ENCODE measurements at regions not wholly inside any gene's neighbourhood (a gene's known extent, or its start where the extent isn't known, plus 50 kb on each side); places are given as distances from the start of the nearest gene placed in this dataset.

- Histone ChIP-seq H3K4me1 (ENCODE audit: insufficient read depth, low read length) (no peaks in the 10 kb centered on the region), H3K9ac (ENCODE audit: low read depth, low read length) (no peak overlapping the region), H3K36me3 (ENCODE audit: insufficient read depth, low read depth, low read length) (no peaks in the 10 kb centered on the region), H3K27me3 (ENCODE audit: insufficient read depth, low read length) (no peaks in the 10 kb centered on the region), H3K27ac (ENCODE audit: low read length) (no peak overlapping the region), H3K9me3 (ENCODE audit: insufficient read depth, low read depth, low read length) (no peaks in the 10 kb centered on the region), H3K4me3 (ENCODE audit: low read length) (no peak overlapping the region)
Measured at GRCh38 chr2:53484531-53484930, 283.1 kb upstream of the CHAC2 start.

- no peaks in the 10 kb centered on the region for H3K27me3 ChIP-seq (ENCODE audit: insufficient read depth, low read length)
- H3K9me3 ChIP-seq (ENCODE audit: insufficient read depth, low read depth, low read length), result no peaks in the 10 kb centered on the region
- no peak overlapping the region for H3K9ac ChIP-seq (ENCODE audit: low read depth, low read length)
- no peaks in the 10 kb centered on the region for H3K4me1 ChIP-seq (ENCODE audit: insufficient read depth, low read length)
- H3K27ac ChIP-seq (ENCODE audit: low read length), result no peak overlapping the region
- H3K36me3 ChIP-seq (ENCODE audit: insufficient read depth, low read depth, low read length), result no peaks in the 10 kb centered on the region
- no peak overlapping the region for H3K4me3 ChIP-seq (ENCODE audit: low read length)
Measured at GRCh38 chr2:53477517-53477916, 290.1 kb upstream of the CHAC2 start.

- no peaks in the 10 kb centered on the region for H3K9me3 ChIP-seq (ENCODE audit: insufficient read depth, low read depth, low read length)
- no peaks in the 10 kb centered on the region for H3K27me3 ChIP-seq (ENCODE audit: insufficient read depth, low read length)
- H3K4me3 ChIP-seq (ENCODE audit: low read length), result no peak overlapping the region
- no peaks in the 10 kb centered on the region for H3K36me3 ChIP-seq (ENCODE audit: insufficient read depth, low read depth, low read length)
- H3K27ac ChIP-seq (ENCODE audit: low read length), result no peak overlapping the region
- no peak overlapping the region for H3K9ac ChIP-seq (ENCODE audit: low read depth, low read length)
- H3K4me1 ChIP-seq (ENCODE audit: insufficient read depth, low read length), result no peaks in the 10 kb centered on the region
Measured at GRCh38 chr2:53476834-53477233, 290.8 kb upstream of the CHAC2 start.

GRCh38 chr2:53475766-53476165 is 291.8 kb upstream of the CHAC2 start:
- Histone ChIP-seq H3K4me1 (ENCODE audit: insufficient read depth, low read length) (no peaks in the 10 kb centered on the region), H3K9ac (ENCODE audit: low read depth, low read length) (no peak overlapping the region), H3K36me3 (ENCODE audit: insufficient read depth, low read depth, low read length) (no peaks in the 10 kb centered on the region), H3K27me3 (ENCODE audit: insufficient read depth, low read length) (no peaks in the 10 kb centered on the region), H3K4me3 (ENCODE audit: low read length) (no peak overlapping the region), H3K9me3 (ENCODE audit: insufficient read depth, low read depth, low read length) (no peaks in the 10 kb centered on the region), H3K27ac (ENCODE audit: low read length) (no peak overlapping the region)

GRCh38 chr2:53475321-53475720 is 292.3 kb upstream of the CHAC2 start:
- Histone ChIP-seq H3K9ac (ENCODE audit: low read depth, low read length) (no peak overlapping the region), H3K27ac (ENCODE audit: low read length) (no peak overlapping the region), H3K9me3 (ENCODE audit: insufficient read depth, low read depth, low read length) (no peaks in the 10 kb centered on the region), H3K27me3 (ENCODE audit: insufficient read depth, low read length) (no peaks in the 10 kb centered on the region), H3K4me3 (ENCODE audit: low read length) (no peak overlapping the region), H3K36me3 (ENCODE audit: insufficient read depth, low read depth, low read length) (no peaks in the 10 kb centered on the region), H3K4me1 (ENCODE audit: insufficient read depth, low read length) (no peaks in the 10 kb centered on the region)

- Histone ChIP-seq H3K9ac (ENCODE audit: low read depth, low read length) (no peak overlapping the region), H3K9me3 (ENCODE audit: insufficient read depth, low read depth, low read length) (no peaks in the 10 kb centered on the region), H3K36me3 (ENCODE audit: insufficient read depth, low read depth, low read length) (no peaks in the 10 kb centered on the region), H3K27ac (ENCODE audit: low read length) (no peak overlapping the region), H3K4me1 (ENCODE audit: insufficient read depth, low read length) (no peaks in the 10 kb centered on the region), H3K27me3 (ENCODE audit: insufficient read depth, low read length) (no peaks in the 10 kb centered on the region), H3K4me3 (ENCODE audit: low read length) (no peak overlapping the region)
Measured at GRCh38 chr2:53474914-53475313, 292.7 kb upstream of the CHAC2 start.

GRCh38 chr2:53473775-53474311 is 293.8 kb upstream of the CHAC2 start:
- H3K9me3 ChIP-seq (ENCODE audit: insufficient read depth, low read depth, low read length), result no peaks in the 10 kb centered on the region
- H3K27ac ChIP-seq (ENCODE audit: low read length), result no peak overlapping the region
- H3K4me1 ChIP-seq (ENCODE audit: insufficient read depth, low read length), result no peaks in the 10 kb centered on the region
- no peak overlapping the region for H3K9ac ChIP-seq (ENCODE audit: low read depth, low read length)
- no peaks in the 10 kb centered on the region for H3K36me3 ChIP-seq (ENCODE audit: insufficient read depth, low read depth, low read length)
- no peaks in the 10 kb centered on the region for H3K27me3 ChIP-seq (ENCODE audit: insufficient read depth, low read length)
- no peak overlapping the region for H3K4me3 ChIP-seq (ENCODE audit: low read length)

GRCh38 chr2:53473236-53473635 is 294.4 kb upstream of the CHAC2 start:
- H3K9ac ChIP-seq (ENCODE audit: low read depth, low read length), result no peak overlapping the region
- no peaks in the 10 kb centered on the region for H3K36me3 ChIP-seq (ENCODE audit: insufficient read depth, low read depth, low read length)
- no peak overlapping the region for H3K27ac ChIP-seq (ENCODE audit: low read length)
- H3K27me3 ChIP-seq (ENCODE audit: insufficient read depth, low read length), result no peaks in the 10 kb centered on the region
- no peak overlapping the region for H3K4me3 ChIP-seq (ENCODE audit: low read length)
- H3K9me3 ChIP-seq (ENCODE audit: insufficient read depth, low read depth, low read length), result no peaks in the 10 kb centered on the region
- H3K4me1 ChIP-seq (ENCODE audit: insufficient read depth, low read length), result no peaks in the 10 kb centered on the region

GRCh38 chr2:53467467-53468180 is 300.0 kb upstream of the CHAC2 start:
- H3K4me3 ChIP-seq (ENCODE audit: low read length), result no peak overlapping the region
- no peaks in the 10 kb centered on the region for H3K9me3 ChIP-seq (ENCODE audit: insufficient read depth, low read depth, low read length)
- H3K9ac ChIP-seq (ENCODE audit: low read depth, low read length), result no peak overlapping the region
- H3K27ac ChIP-seq (ENCODE audit: low read length), result no peak overlapping the region
- H3K36me3 ChIP-seq (ENCODE audit: insufficient read depth, low read depth, low read length), result no peaks in the 10 kb centered on the region
- H3K4me1 ChIP-seq (ENCODE audit: insufficient read depth, low read length), result no peaks in the 10 kb centered on the region
- no peaks in the 10 kb centered on the region for H3K27me3 ChIP-seq (ENCODE audit: insufficient read depth, low read length)

GRCh38 chr2:53463806-53464726 is 303.5 kb upstream of the CHAC2 start:
- Histone ChIP-seq H3K36me3 (ENCODE audit: insufficient read depth, low read depth, low read length) (no peaks in the 10 kb centered on the region), H3K4me3 (ENCODE audit: low read length) (no peak overlapping the region), H3K4me1 (ENCODE audit: insufficient read depth, low read length) (no peaks in the 10 kb centered on the region), H3K9me3 (ENCODE audit: insufficient read depth, low read depth, low read length) (no peaks in the 10 kb centered on the region), H3K27ac (ENCODE audit: low read length) (no peak overlapping the region), H3K9ac (ENCODE audit: low read depth, low read length) (no peak overlapping the region), H3K27me3 (ENCODE audit: insufficient read depth, low read length) (no peaks in the 10 kb centered on the region)

- H3K27ac ChIP-seq (ENCODE audit: low read length), result no peak overlapping the region
- H3K4me1 ChIP-seq (ENCODE audit: insufficient read depth, low read length), result no peaks in the 10 kb centered on the region
- no peaks in the 10 kb centered on the region for H3K36me3 ChIP-seq (ENCODE audit: insufficient read depth, low read depth, low read length)
- H3K9me3 ChIP-seq (ENCODE audit: insufficient read depth, low read depth, low read length), result no peaks in the 10 kb centered on the region
- H3K9ac ChIP-seq (ENCODE audit: low read depth, low read length), result no peak overlapping the region
- no peaks in the 10 kb centered on the region for H3K27me3 ChIP-seq (ENCODE audit: insufficient read depth, low read length)
- H3K4me3 ChIP-seq (ENCODE audit: low read length), result no peak overlapping the region
Measured at GRCh38 chr2:53460937-53461336, 306.7 kb upstream of the CHAC2 start.

GRCh38 chr2:53460347-53460746 is 307.3 kb upstream of the CHAC2 start:
- Histone ChIP-seq H3K9ac (ENCODE audit: low read depth, low read length) (no peak overlapping the region), H3K36me3 (ENCODE audit: insufficient read depth, low read depth, low read length) (no peaks in the 10 kb centered on the region), H3K9me3 (ENCODE audit: insufficient read depth, low read depth, low read length) (no peaks in the 10 kb centered on the region), H3K4me1 (ENCODE audit: insufficient read depth, low read length) (no peaks in the 10 kb centered on the region), H3K4me3 (ENCODE audit: low read length) (no peak overlapping the region), H3K27ac (ENCODE audit: low read length) (no peak overlapping the region), H3K27me3 (ENCODE audit: insufficient read depth, low read length) (no peaks in the 10 kb centered on the region)
